HUDEP-2 (cell line): ENCODE measurements at regions not wholly inside any gene's neighbourhood (a gene's known extent, or its start where the extent isn't known, plus 50 kb on each side); places are given as distances from the start of the nearest gene placed in this dataset.
"Not testable (repeated sequence)": the region's sequence is repeated elsewhere in the genome, so short reads cannot be mapped to it uniquely, and the experiment has no call there.

Source experiments
- DNase-seq, 76 experiments: peaks; one replicate each; lab custom pipeline; 2025; ENCODE audit not compliant: unreplicated experiment in 76 of 76; lab: John Stamatoyannopoulos, UW

DNA sequence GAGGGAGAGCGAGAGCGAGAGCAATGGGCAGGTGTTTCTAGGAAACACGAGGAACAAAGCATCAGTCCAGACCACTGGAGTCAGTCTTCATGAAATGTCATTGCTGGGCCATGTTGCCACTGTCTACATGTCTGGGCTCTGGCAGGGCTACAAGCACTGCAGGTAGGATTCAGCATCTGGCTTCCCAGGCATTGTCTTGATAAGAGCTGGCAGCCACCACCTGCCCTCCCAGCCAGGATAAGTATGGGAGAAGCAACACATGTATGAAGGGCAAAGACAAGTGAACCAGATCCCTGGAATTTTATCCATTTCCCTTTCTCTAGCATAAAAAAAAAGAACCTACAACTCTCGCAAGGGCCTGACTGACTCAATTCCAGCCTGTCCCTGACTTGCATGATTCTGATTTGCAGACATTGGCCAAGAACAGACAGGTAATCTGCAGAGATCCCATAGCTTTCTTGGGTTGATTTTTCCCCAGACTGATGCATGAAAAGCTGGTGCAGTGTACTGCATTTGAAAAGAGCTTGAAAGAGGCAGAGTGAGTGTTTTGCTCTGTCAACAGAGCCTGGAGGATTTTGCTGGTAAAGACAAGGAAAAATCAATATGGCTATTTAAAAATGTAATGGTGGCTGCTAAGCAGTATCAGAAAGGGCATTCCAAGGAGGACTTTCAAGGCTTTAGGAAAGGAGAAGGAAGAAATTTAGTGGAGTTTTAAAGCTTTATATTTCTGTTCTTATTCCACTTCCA is 157.2 kb upstream of the MYRIP start:
- DNase-seq, result no peak

DNA sequence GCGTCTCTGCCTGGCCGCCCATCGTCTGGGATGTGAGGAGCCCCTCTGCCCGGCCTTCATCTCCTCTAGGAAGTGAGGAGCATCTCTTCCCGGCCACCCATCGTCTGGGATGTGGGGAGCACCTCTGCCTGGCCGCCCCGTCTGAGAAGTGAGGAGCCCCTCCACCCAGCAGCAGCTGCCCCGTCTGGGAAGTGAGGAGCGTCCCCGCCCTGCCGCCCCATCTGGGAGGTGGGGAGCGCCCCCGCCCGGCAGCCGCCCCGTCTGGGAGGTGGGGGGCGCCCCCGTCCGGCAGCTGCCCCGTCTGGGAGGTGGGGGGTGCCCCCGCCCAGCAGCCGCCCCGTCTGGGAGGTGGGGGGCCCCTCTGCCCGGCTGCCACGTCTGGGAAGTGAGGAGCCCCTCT is 153.7 kb upstream of the MYRIP start:
- not testable (repeated sequence) for DNase-seq

- no peak for DNase-seq
Measured at GRCh38 chr3:39657075-39657474, 152.3 kb upstream of the MYRIP start.

- no peak for DNase-seq
Measured at GRCh38 chr3:39657775-39658174, 151.6 kb upstream of the MYRIP start.

- no peak for DNase-seq
Measured at GRCh38 chr3:39664931-39665330, 144.5 kb upstream of the MYRIP start.

GRCh38 chr3:39665441-39665840 is 144.0 kb upstream of the MYRIP start:
- no peak for DNase-seq

DNA sequence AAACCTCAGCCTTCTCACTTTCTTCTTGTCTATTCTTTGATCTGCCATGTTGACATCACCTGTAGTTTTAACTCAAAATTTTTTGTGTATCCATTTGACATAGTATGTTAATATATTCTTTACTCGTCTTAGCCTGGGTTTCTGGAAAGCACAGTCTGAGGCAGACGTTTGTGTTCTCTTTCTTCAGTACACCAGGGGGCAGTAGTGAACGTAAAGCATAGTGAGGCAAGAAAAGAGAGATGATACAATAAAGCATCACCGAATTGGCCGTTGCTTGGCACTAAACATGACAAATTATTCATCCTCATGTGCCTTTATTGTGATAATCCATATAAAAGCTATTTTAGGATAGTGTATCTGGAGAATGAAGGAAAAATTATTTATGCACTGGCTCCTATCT is 141.0 kb upstream of the MYRIP start:
- peak in 25 of 76 experiments; percentile 1 to 60 (median 31) for DNase-seq

- no peak for DNase-seq
Measured at GRCh38 chr3:39671116-39671515, 138.3 kb upstream of the MYRIP start.

DNA sequence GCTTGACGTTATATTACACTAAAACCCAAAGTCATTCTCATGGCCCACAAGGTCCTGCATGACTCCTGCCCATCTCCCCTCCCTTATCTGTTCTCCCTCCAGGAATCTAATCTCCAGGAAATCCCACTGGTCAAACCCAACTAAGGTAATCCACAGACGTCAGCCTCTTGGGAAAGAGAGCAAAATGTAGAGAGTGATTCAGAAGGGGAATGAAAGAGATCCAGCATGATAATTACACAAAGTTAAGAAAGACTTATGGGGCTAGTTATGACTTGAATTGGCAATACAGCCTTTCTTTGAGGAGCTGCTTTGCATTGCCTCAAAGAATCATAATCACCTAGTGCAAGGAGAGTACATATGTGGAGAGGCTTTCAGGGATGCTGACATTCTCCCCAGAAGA is 137.8 kb upstream of the MYRIP start:
- DNase-seq, result no peak

DNA sequence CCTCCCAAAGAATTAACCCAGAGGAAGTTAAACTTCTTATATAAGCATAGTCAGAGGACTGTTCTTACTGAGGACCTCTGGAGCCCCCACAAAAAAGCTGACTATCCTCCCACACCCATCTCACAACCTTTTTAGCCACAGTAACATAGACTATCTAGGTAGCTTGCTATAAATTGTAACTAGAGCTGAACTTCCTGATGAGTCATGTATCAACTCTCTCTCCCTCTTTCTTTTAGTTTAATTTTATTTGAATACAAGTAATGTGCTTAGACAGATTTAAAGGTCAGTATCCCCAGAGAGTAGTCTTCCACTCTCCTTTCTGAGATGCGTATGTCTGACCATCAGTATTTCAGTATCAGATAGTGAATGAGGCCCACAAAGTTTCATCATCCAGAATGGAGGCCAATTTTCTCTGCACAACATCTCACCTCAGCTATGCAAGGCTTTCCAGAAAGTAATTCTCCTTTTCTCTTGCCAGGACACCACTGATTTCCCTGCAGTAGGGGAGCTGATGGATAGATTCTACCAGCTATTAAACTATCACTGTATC is 104.0 kb upstream of the MYRIP start:
- DNase-seq, result no peak

- peak in 15 of 76 experiments; percentile 3 to 39 (median 14) for DNase-seq
Measured at GRCh38 chr3:39707314-39707909, 102.0 kb upstream of the MYRIP start.

DNA sequence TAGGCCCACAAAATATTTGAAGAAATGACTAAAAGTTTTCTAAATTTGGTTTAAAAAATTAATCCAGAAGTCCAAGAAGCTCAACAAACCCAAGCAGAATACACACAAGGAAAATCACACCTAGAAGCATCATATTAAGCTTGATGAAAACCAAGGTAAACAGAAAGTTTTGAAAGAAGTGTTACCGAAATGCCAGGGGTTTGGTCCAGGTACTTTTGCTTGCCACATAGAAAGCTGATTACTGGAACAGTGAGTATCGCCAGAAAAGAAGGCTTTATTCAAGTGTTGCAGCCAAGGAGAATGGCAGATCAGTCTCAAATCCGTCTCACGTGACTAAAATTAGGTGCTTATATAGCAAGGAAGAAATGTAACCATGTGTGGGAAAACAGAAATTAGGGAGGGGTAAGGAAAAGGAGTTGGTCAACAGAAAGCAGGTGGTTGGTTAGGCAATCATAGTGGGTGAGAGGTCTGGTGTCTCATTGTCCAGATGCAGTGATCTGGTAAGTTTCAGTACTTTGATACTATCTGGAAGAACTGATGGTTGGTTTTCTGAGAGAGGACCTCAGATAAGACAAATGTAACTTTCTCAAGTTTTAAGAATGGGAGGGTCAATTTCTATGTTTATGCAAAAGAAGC is 96.9 kb upstream of the MYRIP start:
- no peak for DNase-seq

- DNase-seq, result not testable (repeated sequence)
Measured at GRCh38 chr3:39713341-39713740, 96.1 kb upstream of the MYRIP start.

- DNase-seq, result no peak
Measured at GRCh38 chr3:39716849-39717248, 92.6 kb upstream of the MYRIP start.

- peak in 1 of 76 experiments; percentile 5 for DNase-seq
Measured at GRCh38 chr3:39718674-39719595, 90.5 kb upstream of the MYRIP start.

DNA sequence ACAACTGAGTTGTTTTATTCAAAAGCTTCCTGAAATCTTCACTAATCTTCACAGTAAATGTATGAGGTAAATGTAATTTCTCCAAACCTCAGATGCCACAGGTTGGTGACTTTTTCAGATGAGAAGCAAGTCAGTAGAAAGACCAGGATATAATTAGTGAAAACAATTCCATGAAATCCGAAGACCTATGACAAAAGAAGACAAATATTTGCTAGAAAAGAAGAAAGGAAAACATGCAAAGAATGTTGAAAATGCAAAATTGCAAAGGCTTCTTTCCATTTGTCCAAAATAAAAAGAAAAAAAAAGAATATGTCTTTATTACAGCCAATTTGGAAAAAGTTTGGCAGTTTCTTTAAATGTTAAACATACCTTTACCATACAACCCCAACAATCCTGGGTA is 88.3 kb upstream of the MYRIP start:
- DNase-seq, result no peak

DNA sequence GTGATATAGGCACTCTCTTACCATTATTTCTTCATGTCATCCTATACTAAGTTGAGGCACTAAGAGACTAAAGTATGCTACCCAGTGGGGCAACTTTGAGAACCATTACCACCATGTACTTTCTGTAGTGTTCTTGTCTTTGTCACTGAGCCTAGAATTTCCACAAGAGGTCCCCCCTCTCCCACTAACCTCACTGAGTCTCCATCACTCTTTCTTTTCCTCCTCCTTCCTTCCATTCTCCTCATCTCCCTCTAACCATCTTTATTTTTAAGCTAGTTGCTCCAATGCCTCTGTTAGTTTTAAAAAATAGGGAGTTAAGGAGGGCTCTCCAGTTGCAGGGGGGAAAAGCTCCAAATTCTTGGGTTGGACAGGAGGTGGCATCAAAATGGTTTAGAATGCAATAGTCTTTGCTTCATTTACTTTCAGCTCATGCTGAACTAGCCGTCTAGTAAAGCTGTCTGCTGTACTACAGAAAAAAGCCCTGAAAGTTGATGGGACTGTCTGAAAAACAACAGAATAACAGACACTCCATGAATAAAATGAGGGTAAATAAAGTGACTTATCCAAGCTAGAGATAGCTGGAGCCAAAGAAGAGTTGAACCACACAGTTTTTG is 85.1 kb upstream of the MYRIP start:
- peak in 1 of 76 experiments; percentile 11 for DNase-seq

- DNase-seq, result no peak
Measured at GRCh38 chr3:39725321-39725720, 84.1 kb upstream of the MYRIP start.

GRCh38 chr3:39727415-39727814 is 82.0 kb upstream of the MYRIP start:
- DNase-seq, result peak in 19 of 76 experiments; percentile 1 to 48 (median 9)

DNA sequence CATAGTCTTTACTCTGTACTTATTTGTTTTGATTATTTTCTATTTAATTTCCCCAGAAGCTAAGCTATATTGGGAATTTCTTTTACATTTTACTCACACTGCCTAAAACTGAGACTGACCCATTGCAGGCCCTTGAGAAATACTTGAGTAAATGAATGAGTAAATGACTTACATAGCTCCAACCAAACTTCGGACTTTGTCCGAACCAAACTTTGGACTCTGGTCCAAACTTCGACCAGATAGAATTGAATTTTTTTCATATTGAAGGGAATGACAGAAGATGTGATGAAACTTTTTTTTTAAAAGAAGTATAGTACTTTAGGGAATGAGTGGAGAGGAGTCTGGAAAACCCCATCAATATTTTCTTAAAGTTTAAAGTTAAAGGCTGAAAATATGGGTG is 75.6 kb upstream of the MYRIP start:
- DNase-seq, result no peak
